ENCODE measurements at regions not wholly inside any gene's neighbourhood (a gene's known extent, or its start where the extent isn't known, plus 50 kb on each side); places are given as distances from the start of the nearest gene placed in this dataset.

- no peak for DNase-seq (ENCODE audit: low read depth)
These were observed 117.3 kb downstream of the TTC32 start for GRCh38 chr2:19784456-19784855.

DNA sequence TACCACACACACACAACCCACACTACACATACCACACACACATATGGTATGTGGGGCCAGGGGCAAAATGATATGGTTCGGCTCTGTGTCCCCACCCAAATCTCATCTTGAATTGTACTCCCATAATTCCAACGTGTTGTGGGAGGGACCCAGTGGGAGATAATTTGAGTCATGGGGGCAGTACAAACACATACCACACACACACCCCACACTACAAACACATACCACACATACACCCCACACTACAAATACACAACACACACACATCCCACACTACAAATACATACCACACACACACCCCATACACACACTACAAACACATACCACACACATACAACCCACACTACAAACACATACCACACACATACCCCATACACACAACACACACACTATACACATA lies 117.8 kb downstream of the TTC32 start:
- no peak for DNase-seq (ENCODE audit: low read depth)

DNA sequence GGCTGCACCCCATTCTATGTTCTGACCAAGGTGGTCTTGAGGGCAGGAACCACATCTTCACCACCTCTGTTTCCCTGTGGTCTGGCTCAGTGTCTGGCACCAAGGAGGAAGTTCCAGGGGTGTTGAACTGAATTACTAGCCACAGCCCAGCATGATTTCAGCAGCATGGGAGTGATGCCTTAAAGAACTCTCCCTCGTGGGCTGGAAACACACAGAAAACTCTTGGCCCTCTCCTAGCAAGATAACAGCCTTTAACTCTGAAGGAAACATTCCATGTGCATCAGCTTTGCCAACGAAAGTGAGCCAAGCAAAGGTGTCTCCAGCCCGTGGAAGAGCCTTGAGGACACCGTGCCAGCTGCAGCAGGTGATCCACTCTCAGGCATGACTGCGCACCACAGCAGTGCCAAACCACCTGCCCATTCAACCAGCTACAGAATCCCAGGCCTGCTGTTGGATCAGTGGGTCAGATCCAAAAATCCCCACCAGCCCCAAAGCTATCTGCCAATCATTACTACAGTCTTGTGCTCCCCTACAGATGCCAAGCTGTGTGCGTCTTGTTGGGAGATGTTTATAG lies 124.8 kb downstream of the TTC32 start:
- no peak for DNase-seq (ENCODE audit: low read depth)

DNA sequence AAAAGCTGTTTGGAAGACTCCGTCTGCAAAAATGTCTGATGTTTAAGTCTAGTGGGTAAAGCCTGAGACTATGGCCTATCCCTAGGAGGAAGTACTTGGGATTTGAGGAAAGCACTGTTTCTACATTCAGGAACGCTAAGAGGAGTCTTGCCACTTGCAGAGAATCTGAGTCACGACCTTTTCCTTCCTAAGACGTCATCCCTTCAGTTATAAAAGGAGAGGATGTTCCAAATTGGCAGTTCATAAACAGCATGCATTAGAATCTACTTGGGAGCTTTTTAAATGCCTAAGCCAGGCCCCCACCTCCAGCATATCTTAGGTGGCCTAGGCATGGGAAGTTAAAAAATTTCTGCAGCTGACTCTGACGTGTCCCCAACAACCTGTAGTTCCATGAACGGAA lies 125.9 kb downstream of the TTC32 start:
- DNase-seq (ENCODE audit: low read depth) = peak; percentile 41

DNA sequence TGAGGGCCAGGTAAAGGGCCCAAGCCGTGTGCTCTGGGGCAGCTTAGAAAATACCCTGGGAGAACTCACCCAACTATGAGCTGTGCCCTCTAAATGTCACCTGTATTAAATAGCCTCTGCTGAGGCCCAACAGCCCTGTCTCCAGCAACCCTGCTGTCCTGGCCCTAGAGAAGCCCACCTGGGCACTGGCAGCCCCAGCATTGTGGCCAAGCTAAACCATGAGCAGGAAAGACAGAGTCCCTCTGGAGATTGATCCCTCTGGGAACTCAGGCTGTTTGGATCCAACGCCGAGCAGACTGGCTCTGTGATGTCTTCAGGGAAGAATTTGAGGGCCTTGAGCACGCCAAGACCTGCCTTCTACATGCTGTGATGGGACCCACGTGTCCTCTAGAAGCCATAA lies 126.5 kb downstream of the TTC32 start:
- DNase-seq (ENCODE audit: low read depth) = no peak

DNA sequence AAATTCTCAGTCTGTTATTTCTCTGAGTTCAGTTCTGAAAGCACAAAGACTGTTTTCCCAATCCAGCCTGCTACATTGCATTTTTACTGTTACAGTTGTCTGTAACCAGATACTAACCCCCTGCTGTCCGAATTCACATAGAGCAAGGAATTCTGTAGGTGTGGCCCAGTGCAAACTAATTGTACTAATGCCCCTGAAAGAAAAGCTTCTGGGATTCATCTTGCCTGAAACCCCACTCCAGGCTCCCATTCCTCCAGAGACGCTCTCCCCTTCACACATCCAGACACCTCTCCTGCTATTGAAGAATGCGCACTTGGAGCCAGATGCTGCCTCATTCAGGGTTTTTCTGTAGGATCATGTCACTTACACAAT lies 127.0 kb downstream of the TTC32 start:
- peak; percentile 25 for DNase-seq (ENCODE audit: low read depth)

DNA sequence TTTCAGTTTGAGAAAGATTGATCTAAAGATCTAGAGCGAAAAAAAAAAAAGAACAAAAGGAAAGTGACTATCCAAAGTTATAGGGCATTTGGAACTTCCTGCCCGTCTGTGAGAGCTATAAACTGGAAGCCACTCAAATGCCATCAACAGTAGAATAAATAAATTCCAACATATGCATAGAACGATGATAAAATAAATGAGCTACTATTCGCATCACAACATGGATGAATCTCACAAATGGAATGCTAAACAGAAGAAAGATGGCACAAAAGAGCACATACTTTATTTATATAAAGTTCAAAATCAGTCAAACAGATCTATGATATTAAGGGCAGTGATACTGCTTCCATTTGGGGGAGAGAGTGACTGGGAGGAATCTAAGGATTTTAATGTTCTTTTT lies 128.8 kb downstream of the TTC32 start:
- no peak for DNase-seq (ENCODE audit: low read depth)

- DNase-seq (ENCODE audit: low read depth) = no peak
These were observed 132.3 kb downstream of the TTC32 start for GRCh38 chr2:19769513-19769912.

GRCh38 chr2:19767899-19768298 lies 133.9 kb downstream of the TTC32 start:
- no peak for DNase-seq (ENCODE audit: low read depth)

GRCh38 chr2:19764998-19765397 lies 136.8 kb downstream of the TTC32 start:
- no peak for DNase-seq (ENCODE audit: low read depth)

GRCh38 chr2:19763731-19764130 lies 138.1 kb downstream of the TTC32 start:
- no peak for DNase-seq (ENCODE audit: low read depth)

DNA sequence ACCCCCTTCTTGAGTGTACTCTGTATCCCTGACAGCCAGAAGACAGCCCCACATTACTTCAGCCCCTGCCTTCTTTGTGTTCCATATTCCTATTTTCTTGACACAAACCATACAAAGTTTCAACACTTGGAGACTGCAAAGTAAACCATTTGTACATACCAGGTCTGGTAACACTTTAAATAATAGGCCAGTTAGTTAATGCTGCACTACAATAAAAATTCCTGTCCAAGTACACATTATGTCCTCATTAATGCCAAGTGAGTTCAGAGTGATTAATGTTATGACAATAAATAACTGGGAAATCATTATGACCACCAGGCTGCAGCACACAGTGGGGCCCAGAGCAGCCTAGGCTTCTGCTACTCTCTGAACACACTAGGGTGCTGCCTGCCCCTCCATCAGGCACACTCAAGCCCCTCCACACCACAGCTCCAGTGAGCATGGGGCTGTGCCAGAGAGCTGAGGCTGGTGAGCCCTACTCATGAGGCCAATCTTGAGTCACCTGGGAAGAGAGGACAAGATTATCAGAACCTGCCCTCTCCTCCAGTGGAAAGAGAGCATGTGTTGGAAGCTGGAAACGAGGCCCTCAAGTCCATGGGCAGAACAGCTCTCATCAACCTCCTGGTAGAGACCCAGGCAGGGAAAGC lies 138.7 kb downstream of the TTC32 start:
- no peak for DNase-seq (ENCODE audit: low read depth)

DNA sequence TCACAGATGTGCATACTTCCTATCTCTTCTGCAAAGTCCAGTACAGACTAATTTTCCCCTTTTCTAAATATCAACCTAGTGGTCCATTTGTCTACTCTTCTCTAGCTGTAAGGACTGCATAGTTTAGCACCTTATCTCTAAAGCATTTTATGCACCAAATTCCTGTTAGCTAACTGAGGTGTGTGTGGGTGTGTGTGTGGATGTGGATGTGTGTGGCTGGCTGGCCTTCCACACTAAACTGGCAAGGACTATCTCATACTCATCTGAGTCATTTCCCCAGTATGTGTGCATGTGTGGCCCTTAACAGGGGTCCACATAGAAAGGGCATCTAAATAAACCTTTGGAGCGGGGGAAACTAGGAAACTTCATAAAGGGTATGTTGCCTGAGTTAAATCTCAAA lies 139.6 kb downstream of the TTC32 start:
- no peak for DNase-seq (ENCODE audit: low read depth)

- DNase-seq (ENCODE audit: low read depth) = no peak
These were observed 141.9 kb downstream of the TTC32 start for GRCh38 chr2:19759880-19760279.

DNA sequence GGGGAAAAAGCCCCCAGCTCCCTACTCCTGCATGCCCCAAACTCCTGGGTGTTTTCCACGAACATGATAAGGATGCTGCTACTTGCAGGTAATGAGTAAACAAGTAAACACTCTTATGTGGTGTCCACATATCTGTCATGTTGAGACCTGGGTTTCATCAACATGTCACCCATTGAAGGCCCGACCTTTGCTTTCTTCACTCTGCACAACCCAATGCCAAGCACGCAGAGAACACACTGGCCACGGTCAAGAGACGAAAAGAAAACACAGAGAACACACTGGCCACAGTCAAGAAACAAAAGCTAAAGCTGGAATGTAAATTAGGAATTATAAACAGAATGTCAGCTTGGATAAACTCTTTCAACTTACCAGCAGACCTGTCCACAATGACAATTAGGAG lies 143.1 kb downstream of the TTC32 start:
- no peak for DNase-seq (ENCODE audit: low read depth)

- DNase-seq (ENCODE audit: low read depth) = no peak
These were observed 144.2 kb downstream of the TTC32 start for GRCh38 chr2:19757586-19757985.

DNA sequence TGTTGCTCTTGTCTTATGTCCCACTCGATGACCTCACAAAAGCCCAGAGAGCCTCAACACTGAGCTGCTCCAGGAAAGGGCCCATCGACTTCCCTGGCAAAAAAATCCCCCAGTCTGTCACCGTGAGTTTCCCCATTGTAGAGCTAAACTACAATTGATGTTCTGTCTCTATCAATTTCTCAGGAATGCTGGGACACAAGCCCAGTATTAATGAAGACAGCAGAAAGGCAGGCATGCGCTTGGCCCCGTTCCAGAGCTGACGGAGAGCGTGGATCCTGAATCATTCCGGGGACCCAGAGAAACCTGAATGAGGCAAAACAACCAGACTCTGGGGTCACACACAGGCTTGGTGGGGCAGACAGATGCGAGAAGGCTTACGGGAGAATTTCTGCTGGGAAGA lies 146.9 kb downstream of the TTC32 start:
- no peak for DNase-seq (ENCODE audit: low read depth)

DNA sequence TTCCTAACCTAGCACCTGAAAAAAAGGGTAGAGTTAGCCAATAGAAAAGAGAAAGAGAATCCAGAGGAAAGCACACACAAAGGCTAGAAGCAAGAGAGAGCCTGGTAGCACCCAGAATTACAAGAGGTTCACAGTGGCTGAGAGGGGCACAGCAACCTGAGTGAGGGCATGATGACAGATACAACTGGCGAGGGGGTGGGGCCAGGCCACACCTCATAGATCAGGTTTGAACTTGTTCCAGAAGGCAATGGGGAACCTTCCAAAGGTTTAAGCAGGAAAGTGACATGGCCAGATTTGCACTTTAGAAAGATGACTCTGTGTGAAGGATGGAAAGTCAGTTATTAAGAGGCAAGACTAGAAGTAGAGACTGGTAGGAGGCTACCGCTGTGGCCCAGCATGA lies 148.0 kb downstream of the TTC32 start:
- DNase-seq (ENCODE audit: low read depth) = no peak

- DNase-seq (ENCODE audit: low read depth) = no peak
These were observed 148.5 kb downstream of the TTC32 start for GRCh38 chr2:19753314-19753713.

- DNase-seq (ENCODE audit: low read depth) = no peak
These were observed 149.3 kb downstream of the TTC32 start for GRCh38 chr2:19752500-19752899.

GRCh38 chr2:19751631-19752030 lies 150.2 kb downstream of the TTC32 start:
- no peak for DNase-seq (ENCODE audit: low read depth)

- DNase-seq (ENCODE audit: low read depth) = no peak
These were observed 151.6 kb downstream of the TTC32 start for GRCh38 chr2:19750136-19750535.

GRCh38 chr2:19749507-19749836 lies 152.3 kb downstream of the TTC32 start:
- DNase-seq (ENCODE audit: low read depth) = no peak
